Hypothalamus (tissue), 51 donors: ENCODE measurements at regions not wholly inside any gene's neighbourhood (a gene's known extent, or its start where the extent isn't known, plus 50 kb on each side); places are given as distances from the start of the nearest gene placed in this dataset.
"Not testable (repeated sequence)": the region's sequence is repeated elsewhere in the genome, so short reads cannot be mapped to it uniquely, and the experiment has no call there.

Experiments
- DNase-seq, 51 donors: peaks; one replicate each; lab custom pipeline; 2025; lab: John Stamatoyannopoulos, UW

GRCh38 chr2:223176970-223177369 lies 125.0 kb downstream of the KCNE4 start:
- DNase-seq: no peak

GRCh38 chr2:223180463-223180862 lies 128.5 kb downstream of the KCNE4 start:
- DNase-seq: no peak

GRCh38 chr2:223181561-223181960 lies 129.6 kb downstream of the KCNE4 start:
- DNase-seq: no peak

GRCh38 chr2:223182356-223182755 lies 130.4 kb downstream of the KCNE4 start:
- no peak for DNase-seq

- no peak for DNase-seq
Observed at GRCh38 chr2:223185638-223186037, 133.6 kb downstream of the KCNE4 start.

- DNase-seq: no peak
Observed at GRCh38 chr2:223187256-223187655, 135.3 kb downstream of the KCNE4 start.

GRCh38 chr2:223190561-223191206 lies 138.7 kb downstream of the KCNE4 start:
- not testable (repeated sequence) for DNase-seq

- DNase-seq: no peak
Observed at GRCh38 chr2:223196331-223196730, 144.3 kb downstream of the KCNE4 start.

- no peak for DNase-seq
Observed at GRCh38 chr2:223197046-223197445, 145.1 kb downstream of the KCNE4 start.

GRCh38 chr2:223199531-223200515 lies 147.8 kb downstream of the KCNE4 start:
- peak in 1 of 51 donors; percentile 14 for DNase-seq

GRCh38 chr2:223203971-223204929 lies 152.3 kb downstream of the KCNE4 start:
- peak in 1 of 51 donors; percentile 1 for DNase-seq

- DNase-seq: no peak
Observed at GRCh38 chr2:223210489-223210888, 158.5 kb downstream of the KCNE4 start.

GRCh38 chr2:223214394-223215253 lies 162.6 kb downstream of the KCNE4 start:
- no peak for DNase-seq

GRCh38 chr2:223215254-223215516 lies 163.2 kb downstream of the KCNE4 start:
- DNase-seq: no peak

GRCh38 chr2:223217373-223217772 lies 165.4 kb downstream of the KCNE4 start:
- DNase-seq: no peak

GRCh38 chr2:223218587-223219178 lies 166.7 kb downstream of the KCNE4 start:
- no peak for DNase-seq

- no peak for DNase-seq
Observed at GRCh38 chr2:223219872-223220657, 168.1 kb downstream of the KCNE4 start.

GRCh38 chr2:223220658-223220925 lies 168.6 kb downstream of the KCNE4 start:
- DNase-seq: no peak
